Activated CD4-positive, alpha-beta T cell treated with anti-CD3 and anti-CD28 coated beads for 36 hours (primary cell): ENCODE measurements at regions not wholly inside any gene's neighbourhood (a gene's known extent, or its start where the extent isn't known, plus 50 kb on each side); places are given as distances from the start of the nearest gene placed in this dataset.

Experiments
- ATAC-seq: fragments of 200-7000 bp; cut with Tn5 transposase; one replicate; pipeline ENCODE4 v1.10.0; 2021; ENCODE audit warnings: mild to moderate bottlenecking, moderate library complexity
- CTCF ChIA-PET: fragments of 350-600 bp; sonication (Branson Sonifier 250); formaldehyde crosslinking; loops from one replicate; lab custom pipeline; 2021; ENCODE audit warnings: antibody characterized with exemption; lab: Charles Lee
- POLR2A ChIA-PET: fragments of 350-600 bp; sonication (Branson Sonifier 250); formaldehyde crosslinking; loops from one replicate; lab custom pipeline; 2021; ENCODE audit warnings: antibody characterized with exemption, inconsistent platforms; lab: Charles Lee
- DNase-seq: peaks from one replicate; pipeline ENCODE4 v3.0.0-alpha.2; 2020
- H3K27ac Mint-ChIP-seq: one replicate; pipeline ENCODE4 v1.8.0; 2021; ENCODE audit warnings: mixed read lengths
- H3K27me3 Mint-ChIP-seq: one replicate; pipeline ENCODE4 v1.8.0; 2021; ENCODE audit warnings: mixed read lengths
- H3K36me3 Mint-ChIP-seq: one replicate; pipeline ENCODE4 v1.8.0; 2021; ENCODE audit warnings: low read depth, mixed read lengths
- H3K4me1 Mint-ChIP-seq: one replicate; pipeline ENCODE4 v1.8.0; 2021; ENCODE audit warnings: mixed read lengths
- H3K4me3 Mint-ChIP-seq: one replicate; pipeline ENCODE4 v1.8.0; 2021; ENCODE audit warnings: mild to moderate bottlenecking, moderate library complexity, mixed read lengths
- H3K9me3 Mint-ChIP-seq: one replicate; pipeline ENCODE4 v1.8.0; 2021; ENCODE audit warnings: low read depth, mixed read lengths
- intact Hi-C, 2 experiments: fragments of 100-400 bp; cut with DNase I in 1 of 2; cut with micrococcal nuclease in 1 of 2; formaldehyde crosslinking; loops; one replicate each; pipeline versions ENCODE4 v1.14.2 to v1.15.1; 2022 to 2024; cut with DNase I, micrococcal nuclease

- Mint-ChIP-seq H3K9me3 (peaks cover 3% of the 10 kb centered on the region), H3K4me3 (no peak overlapping the region), H3K36me3 (no peaks in the 10 kb centered on the region), H3K27me3 (no peaks in the 10 kb centered on the region), H3K27ac (no peak overlapping the region), H3K4me1 (no peaks in the 10 kb centered on the region)
- ATAC-seq (no peak), DNase-seq (no peak)
- intact Hi-C loops: no loop called here
- ChIA-PET CTCF (no interaction called here), POLR2A (no interaction called here)
Measured at GRCh38 chr17:68812876-68813584, 142.2 kb downstream of the ABCA8 start.

GRCh38 chr17:68809148-68809547, 146.0 kb downstream of the ABCA8 start:
- no peaks in the 10 kb centered on the region for H3K36me3 Mint-ChIP-seq
- no peak overlapping the region for H3K27ac Mint-ChIP-seq
- no peak overlapping the region for H3K4me3 Mint-ChIP-seq
- ATAC-seq (no peak), DNase-seq (no peak)
- intact Hi-C loops: no loop called here
- no peaks in the 10 kb centered on the region for H3K27me3 Mint-ChIP-seq
- ChIA-PET POLR2A (no interaction called here), CTCF (interaction anchor here (1.3 to 1.4 kb wide), 2 partner anchors 14 to 37 kb away, joined by 3 to 4 read pairs; no protein-coding TSS in a partner anchor)
- peaks cover 3% of the 10 kb centered on the region for H3K9me3 Mint-ChIP-seq
- no peaks in the 10 kb centered on the region for H3K4me1 Mint-ChIP-seq

- Mint-ChIP-seq H3K4me3 (no peak overlapping the region), H3K4me1 (no peaks in the 10 kb centered on the region), H3K36me3 (no peaks in the 10 kb centered on the region), H3K9me3 (peaks cover 3% of the 10 kb centered on the region), H3K27ac (no peak overlapping the region), H3K27me3 (no peaks in the 10 kb centered on the region)
- ATAC-seq (no peak), DNase-seq (no peak)
- intact Hi-C loops: no loop called here
- CTCF ChIA-PET: interaction anchor here (1.3 to 1.4 kb wide), 2 partner anchors 13 to 36 kb away, joined by 3 to 4 read pairs; no protein-coding TSS in a partner anchor
- POLR2A ChIA-PET: no interaction called here
Measured at GRCh38 chr17:68807998-68808772, 147.0 kb downstream of the ABCA8 start.

- DNase-seq: no peak
- intact Hi-C loops: no loop called here
- POLR2A ChIA-PET: no interaction called here
Measured at GRCh38 chr17:68805609-68806008, 149.6 kb downstream of the ABCA8 start.

GRCh38 chr17:68804777-68805520, 150.2 kb downstream of the ABCA8 start:
- no peaks in the 10 kb centered on the region for H3K36me3 Mint-ChIP-seq
- peaks cover 6% of the 10 kb centered on the region for H3K27me3 Mint-ChIP-seq
- ChIA-PET POLR2A (no interaction called here), CTCF (no interaction called here)
- DNase-seq: no peak
- no peaks in the 10 kb centered on the region for H3K9me3 Mint-ChIP-seq
- no peak overlapping the region for H3K27ac Mint-ChIP-seq
- intact Hi-C loops: no loop called here
- no peaks in the 10 kb centered on the region for H3K4me1 Mint-ChIP-seq
- H3K4me3 Mint-ChIP-seq: no peak overlapping the region
- no peak for ATAC-seq

More at GRCh38 chr17:68805609-68806008, 149.6 kb downstream of the ABCA8 start:
- H3K4me3 Mint-ChIP-seq: no peak overlapping the region
- CTCF ChIA-PET: no interaction called here
- no peaks in the 10 kb centered on the region for H3K36me3 Mint-ChIP-seq
- ATAC-seq: no peak
- H3K27me3 Mint-ChIP-seq: peaks cover 3% of the 10 kb centered on the region
- no peak overlapping the region for H3K27ac Mint-ChIP-seq
- no peaks in the 10 kb centered on the region for H3K4me1 Mint-ChIP-seq
- H3K9me3 Mint-ChIP-seq: no peaks in the 10 kb centered on the region

- ChIA-PET CTCF (interaction anchor here (0.5 to 0.6 kb wide), 2 partner anchors 102 to 299 kb away, joined by 3 to 5 read pairs; no protein-coding TSS in a partner anchor), POLR2A (no interaction called here)
- intact Hi-C loops: no loop called here
- no peaks in the 10 kb centered on the region for H3K9me3 Mint-ChIP-seq
- DNase-seq (no peak), ATAC-seq (no peak)
- H3K27ac Mint-ChIP-seq: no peak overlapping the region
- H3K36me3 Mint-ChIP-seq: no peaks in the 10 kb centered on the region
- no peaks in the 10 kb centered on the region for H3K4me1 Mint-ChIP-seq
- H3K27me3 Mint-ChIP-seq: peaks cover 6% of the 10 kb centered on the region
- H3K4me3 Mint-ChIP-seq: no peak overlapping the region
Measured at GRCh38 chr17:68803164-68803929, 151.8 kb downstream of the ABCA8 start.

- no peaks in the 10 kb centered on the region for H3K36me3 Mint-ChIP-seq
- ChIA-PET POLR2A (no interaction called here), CTCF (interaction anchor here (0.6 kb wide), 1 partner anchor 160 kb away, joined by 4 read pairs; no protein-coding TSS in a partner anchor)
- H3K27me3 Mint-ChIP-seq: peaks cover 8% of the 10 kb centered on the region
- DNase-seq (no peak), ATAC-seq (no peak)
- H3K4me3 Mint-ChIP-seq: no peak overlapping the region
- H3K27ac Mint-ChIP-seq: no peak overlapping the region
- H3K4me1 Mint-ChIP-seq: no peaks in the 10 kb centered on the region
- intact Hi-C loops: no loop called here
- H3K9me3 Mint-ChIP-seq: no peaks in the 10 kb centered on the region
Measured at GRCh38 chr17:68801335-68802247, 153.6 kb downstream of the ABCA8 start.

- Mint-ChIP-seq H3K9me3 (no peaks in the 10 kb centered on the region), H3K4me3 (no peak overlapping the region), H3K27me3 (peaks cover 8% of the 10 kb centered on the region), H3K4me1 (no peaks in the 10 kb centered on the region), H3K36me3 (no peaks in the 10 kb centered on the region), H3K27ac (no peak overlapping the region)
- POLR2A ChIA-PET: no interaction called here
- no peak for ATAC-seq
- CTCF ChIA-PET: no interaction called here
- DNase-seq: no peak
- intact Hi-C loops: no loop called here
Measured at GRCh38 chr17:68800751-68801150, 154.4 kb downstream of the ABCA8 start.

GRCh38 chr17:68794636-68795434, 160.4 kb downstream of the ABCA8 start:
- no peaks in the 10 kb centered on the region for H3K36me3 Mint-ChIP-seq
- ATAC-seq: no peak
- no peaks in the 10 kb centered on the region for H3K9me3 Mint-ChIP-seq
- intact Hi-C loops: no loop called here
- no peak overlapping the region for H3K27ac Mint-ChIP-seq
- POLR2A ChIA-PET: no interaction called here
- peaks cover 4% of the 10 kb centered on the region for H3K27me3 Mint-ChIP-seq
- peaks cover 3% of the 10 kb centered on the region for H3K4me1 Mint-ChIP-seq
- CTCF ChIA-PET: interaction anchor here (0.9 to 1.0 kb wide), 2 partner anchors 14 to 139 kb away, joined by 3 read pairs; no protein-coding TSS in a partner anchor
- H3K4me3 Mint-ChIP-seq: no peak overlapping the region
- no peak for DNase-seq

GRCh38 chr17:68792873-68793272, 162.3 kb downstream of the ABCA8 start:
- Mint-ChIP-seq H3K4me1 (peaks cover 3% of the 10 kb centered on the region), H3K27ac (no peak overlapping the region), H3K4me3 (no peak overlapping the region), H3K36me3 (no peaks in the 10 kb centered on the region), H3K27me3 (peaks cover 13% of the 10 kb centered on the region), H3K9me3 (no peaks in the 10 kb centered on the region)
- intact Hi-C loops: no loop called here
- CTCF ChIA-PET: interaction anchor here (1.0 kb wide), 2 partner anchors 14 to 21 kb away, joined by 3 read pairs; no protein-coding TSS in a partner anchor
- no peak for DNase-seq
- POLR2A ChIA-PET: no interaction called here
- no peak for ATAC-seq
